GM13976 (cell line): ENCODE measurements at regions not wholly inside any gene's neighbourhood (a gene's known extent, or its start where the extent isn't known, plus 50 kb on each side); places are given as distances from the start of the nearest gene placed in this dataset.
"Not testable (repeated sequence)": the region's sequence is repeated elsewhere in the genome, so short reads cannot be mapped to it uniquely, and the experiment has no call there.

ENCODE experiments used
- DNase-seq: peaks from one replicate; pipeline ENCODE4 v3.0.0; 2012; ENCODE audit warnings: low spot score
- in situ Hi-C: fragments of 300-500 bp; cut with MboI; formaldehyde crosslinking; loops from one replicate; pipeline ENCODE4 v1.12.0; 2022; ENCODE audit warnings: low sequenced_read_pairs, mixed read lengths, inconsistent platforms; ENCODE audit not compliant: unreplicated experiment
- TF ChIP-seq, protein P1 (sequence below): IDR thresholded peaks from 2 replicates; pipeline ENCODE4 v1.5.1; 2012; ENCODE audit warnings: borderline replicate concordance, mild to moderate bottlenecking; ENCODE audit not compliant: insufficient read depth; ENCODE audit errors: extremely low read depth, missing control alignments, control extremely low read depth

DNA sequence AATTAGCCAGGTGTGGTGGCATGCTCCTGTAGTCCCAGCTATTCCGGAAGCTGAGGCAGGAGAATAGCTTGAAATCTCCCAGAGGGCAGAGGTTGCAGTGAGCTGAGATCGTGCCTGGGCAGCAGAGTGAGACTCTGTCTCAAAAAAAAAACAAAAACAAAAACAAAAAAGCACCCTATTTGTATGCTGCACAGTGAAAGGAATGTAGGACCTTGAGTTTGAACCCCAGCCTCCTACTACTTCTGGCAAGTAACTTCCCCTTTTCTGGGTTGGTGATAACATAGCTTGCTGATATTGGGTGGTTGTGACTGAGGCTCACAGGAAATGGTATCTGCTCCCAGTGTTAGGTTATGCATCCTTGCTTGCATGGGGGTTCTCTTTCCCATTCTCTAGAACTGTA lies 205.3 kb downstream of the BUB3 start:
- DNase-seq, result peak; percentile 48
- in situ Hi-C loops, result no loop called here
- TF ChIP-seq, protein P1, sequence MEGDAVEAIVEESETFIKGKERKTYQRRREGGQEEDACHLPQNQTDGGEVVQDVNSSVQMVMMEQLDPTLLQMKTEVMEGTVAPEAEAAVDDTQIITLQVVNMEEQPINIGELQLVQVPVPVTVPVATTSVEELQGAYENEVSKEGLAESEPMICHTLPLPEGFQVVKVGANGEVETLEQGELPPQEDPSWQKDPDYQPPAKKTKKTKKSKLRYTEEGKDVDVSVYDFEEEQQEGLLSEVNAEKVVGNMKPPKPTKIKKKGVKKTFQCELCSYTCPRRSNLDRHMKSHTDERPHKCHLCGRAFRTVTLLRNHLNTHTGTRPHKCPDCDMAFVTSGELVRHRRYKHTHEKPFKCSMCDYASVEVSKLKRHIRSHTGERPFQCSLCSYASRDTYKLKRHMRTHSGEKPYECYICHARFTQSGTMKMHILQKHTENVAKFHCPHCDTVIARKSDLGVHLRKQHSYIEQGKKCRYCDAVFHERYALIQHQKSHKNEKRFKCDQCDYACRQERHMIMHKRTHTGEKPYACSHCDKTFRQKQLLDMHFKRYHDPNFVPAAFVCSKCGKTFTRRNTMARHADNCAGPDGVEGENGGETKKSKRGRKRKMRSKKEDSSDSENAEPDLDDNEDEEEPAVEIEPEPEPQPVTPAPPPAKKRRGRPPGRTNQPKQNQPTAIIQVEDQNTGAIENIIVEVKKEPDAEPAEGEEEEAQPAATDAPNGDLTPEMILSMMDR, result no peak

DNA sequence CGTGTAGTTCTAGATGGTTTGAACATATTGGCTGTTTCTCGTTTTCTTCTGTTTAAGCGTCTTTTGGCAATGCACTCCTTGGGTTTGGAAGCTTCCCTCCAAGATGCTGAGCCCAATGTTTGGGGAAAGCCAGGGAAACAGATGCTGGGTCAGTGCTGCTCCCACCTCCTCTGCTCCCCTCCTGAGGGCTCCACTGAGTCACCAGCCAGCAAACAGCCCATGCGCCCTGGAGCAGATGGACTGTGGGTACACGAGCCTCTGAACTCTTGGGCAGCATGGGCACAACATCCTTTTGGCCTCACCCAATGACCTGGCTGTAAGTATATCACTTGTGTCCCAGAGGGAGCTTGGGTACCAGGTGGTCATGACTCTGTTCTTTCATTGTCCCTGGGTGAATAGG lies 207.6 kb downstream of the BUB3 start:
- TF ChIP-seq, protein P1, result no peak
- in situ Hi-C loops, result no loop called here
- no peak for DNase-seq

DNA sequence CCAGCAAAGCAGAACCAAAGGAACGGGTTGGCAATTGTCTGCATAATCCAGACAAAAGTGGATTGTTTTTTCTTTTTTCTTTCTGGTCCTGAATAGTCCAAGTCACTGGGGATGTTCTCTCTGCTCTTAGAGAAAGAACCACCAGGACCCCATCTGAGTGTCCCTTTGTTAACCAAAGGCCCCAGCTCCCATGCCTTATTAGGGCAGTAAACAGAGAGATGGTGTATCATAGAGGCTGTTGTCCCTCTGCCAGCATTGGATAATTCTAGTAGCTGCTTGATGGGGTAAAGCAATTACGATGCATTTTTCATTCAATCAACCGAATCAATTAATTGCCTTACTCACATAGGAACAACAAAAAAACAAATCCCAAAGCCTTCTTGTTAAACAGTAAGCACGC lies 213.0 kb downstream of the BUB3 start:
- no peak for DNase-seq
- TF ChIP-seq, protein P1, result no peak
- in situ Hi-C loops, result no loop called here

DNA sequence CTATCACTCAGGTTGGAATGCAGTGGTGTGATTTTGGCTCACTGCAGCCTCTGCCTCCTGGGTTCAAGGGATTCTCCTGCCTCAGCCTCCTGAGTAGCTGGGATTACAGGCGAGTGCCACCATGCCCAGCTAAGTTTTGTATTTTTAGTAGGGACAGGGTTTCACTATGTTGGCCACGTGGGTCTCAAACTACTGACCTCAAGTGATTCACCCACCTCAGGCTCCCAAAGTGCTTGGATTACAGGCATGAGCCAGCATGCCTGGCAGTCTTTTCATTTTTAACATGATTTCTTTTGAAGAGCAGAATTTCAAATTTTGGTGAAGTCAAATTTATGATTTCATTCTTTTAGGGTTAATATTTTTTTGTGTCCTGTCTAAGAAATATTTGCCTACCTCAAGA lies 217.4 kb downstream of the BUB3 start:
- DNase-seq, in situ Hi-C loops: not testable (repeated sequence)

DNA sequence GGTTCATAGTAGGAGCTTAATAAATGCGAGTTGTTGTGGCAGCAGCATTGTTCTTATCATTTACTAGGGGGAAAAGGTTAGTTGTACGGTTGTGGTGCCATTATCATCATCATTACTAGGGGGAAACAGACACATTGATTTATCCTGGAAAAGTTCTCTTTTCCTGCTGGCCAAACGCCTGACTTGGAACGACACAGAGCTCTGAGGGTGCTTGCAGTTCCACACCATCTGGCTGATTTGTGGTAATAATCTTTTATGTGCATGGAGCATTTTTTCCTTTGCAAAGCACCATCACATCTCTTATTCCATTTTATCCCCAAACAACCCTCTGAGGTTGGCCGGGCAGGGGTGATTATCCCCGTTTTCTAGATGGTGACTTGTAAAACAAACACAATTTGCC lies 219.4 kb downstream of the BUB3 start:
- in situ Hi-C loops, result no loop called here
- DNase-seq, result no peak
- TF ChIP-seq, protein P1, result no peak

DNA sequence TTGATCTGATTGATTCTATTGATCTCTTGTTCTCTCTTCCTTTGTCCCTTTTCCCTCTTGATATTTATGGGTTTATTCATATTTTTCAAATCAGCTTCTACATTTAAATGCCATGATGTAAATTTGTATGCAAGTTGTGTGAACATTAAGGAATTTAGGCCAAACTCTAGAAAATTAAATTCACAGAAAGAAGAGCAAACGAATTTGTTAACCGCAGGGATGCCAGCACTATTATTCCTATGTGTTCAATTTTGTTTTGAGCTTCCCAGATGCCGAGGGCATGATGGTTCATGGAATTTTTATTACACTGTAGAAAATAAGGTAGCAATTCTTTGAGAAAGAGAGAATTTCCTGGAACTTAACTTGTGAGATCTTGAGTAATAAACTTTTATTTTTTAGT lies 220.9 kb downstream of the BUB3 start:
- no peak for DNase-seq
- TF ChIP-seq, protein P1, result no peak
- in situ Hi-C loops, result no loop called here

DNA sequence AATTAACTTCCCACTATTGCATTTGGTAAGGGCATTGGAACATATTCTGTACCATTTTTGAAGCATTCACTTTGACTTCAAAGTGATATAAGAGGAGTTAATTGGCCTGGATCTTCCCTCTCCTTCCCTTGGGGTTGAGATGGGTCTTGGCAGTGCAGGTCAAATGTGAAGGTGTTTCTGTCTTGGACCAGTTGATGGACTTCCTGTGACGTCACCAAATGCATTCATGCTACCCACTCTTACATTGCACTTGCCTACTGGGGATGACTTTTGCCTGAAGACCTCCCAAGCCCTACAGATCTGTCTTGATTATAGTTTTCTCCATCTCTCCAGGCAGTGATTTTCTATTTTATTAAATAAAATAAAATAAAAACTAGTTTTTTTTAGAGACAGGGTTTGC lies 221.5 kb downstream of the BUB3 start:
- in situ Hi-C loops, result no loop called here
- no peak for DNase-seq
- TF ChIP-seq, protein P1, result no peak

DNA sequence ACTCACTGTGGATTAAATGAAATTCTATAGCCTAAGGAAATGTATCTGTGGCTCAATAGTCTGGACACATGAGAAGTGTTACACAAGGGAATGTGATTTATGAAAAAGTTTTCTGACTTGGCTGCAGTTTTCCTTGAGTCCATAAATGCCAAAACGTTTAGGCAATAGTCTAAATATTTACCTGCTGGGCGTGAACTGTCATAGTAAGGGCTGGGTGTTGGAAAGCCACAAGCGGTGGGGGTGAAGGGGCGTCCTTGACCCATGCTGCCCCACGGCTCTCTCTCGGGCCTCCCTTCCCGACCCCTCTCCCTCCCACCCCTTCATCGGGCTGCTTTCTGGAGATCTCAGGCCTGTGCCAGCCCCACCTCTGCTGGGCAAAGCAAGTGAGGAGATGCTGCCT lies 223.7 kb downstream of the BUB3 start:
- in situ Hi-C loops, result no loop called here
- no peak for DNase-seq
- TF ChIP-seq, protein P1, result no peak
